ENCODE measurements at regions not wholly inside any gene's neighbourhood (a gene's known extent, or its start where the extent isn't known, plus 50 kb on each side); places are given as distances from the start of the nearest gene placed in this dataset.

DNA sequence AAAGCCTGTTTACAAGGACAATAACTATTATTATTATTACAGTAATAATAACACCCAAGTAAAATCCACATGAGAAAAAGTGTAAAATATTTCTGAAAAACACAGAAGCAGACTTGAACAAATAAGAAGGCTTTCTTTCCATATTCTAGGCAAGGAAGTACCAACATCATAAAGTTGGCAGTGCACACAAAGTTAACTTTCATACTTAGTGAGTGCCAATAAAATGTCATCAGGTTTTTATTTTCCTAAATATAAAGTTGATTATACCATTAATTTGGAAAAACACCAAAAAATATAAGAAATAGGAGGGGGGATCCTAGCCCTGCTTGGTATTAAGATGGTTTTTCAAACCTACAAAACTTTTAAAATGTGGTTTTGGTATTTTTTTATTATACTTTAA, 161.4 kb downstream of the PRELID2 start:
- Histone ChIP-seq H3K9ac (ENCODE audit: insufficient read depth in 1 of 2, low read length in 2 of 2) (no peak overlapping the region), H3K36me3 (ENCODE audit: control insufficient read depth in 4 of 4, insufficient read depth in 4 of 4, low read length in 4 of 4) (no peaks in the 10 kb centered on the region), H3K4me3 (no peak overlapping the region), H3K27me3 (ENCODE audit: control insufficient read depth in 3 of 3, insufficient read depth in 3 of 3, low read length in 2 of 3) (no peaks in the 10 kb centered on the region), H3K27ac (ENCODE audit: low read depth in 1 of 2, low read length in 1 of 2) (no peak overlapping the region), H3K4me1 (ENCODE audit: control insufficient read depth in 5 of 5, insufficient read depth in 5 of 5, low read length in 5 of 5) (peaks cover 0 to 10% (median 0%) of the 10 kb centered on the region in 5 donors), H3K9me3 (ENCODE audit: control insufficient read depth in 4 of 4, insufficient read depth in 3 of 4, low read length in 3 of 4) (no peaks in the 10 kb centered on the region)
- peak in 2 of 3 donors; percentile 54 to 55 for DNase-seq
- no peak for ATAC-seq (ENCODE audit: insufficient read depth, low FRiP score)
- no peak for TF ChIP-seq CTCF (IDR thresholded peaks at IDR 0.05; ENCODE audit: control extremely low read depth, extremely low read depth)

GRCh38 chr5:145668714-145669113, 166.4 kb downstream of the PRELID2 start:
- Histone ChIP-seq H3K4me1 (ENCODE audit: control insufficient read depth in 5 of 5, insufficient read depth in 5 of 5, low read length in 5 of 5) (peaks cover 0 to 9% (median 0%) of the 10 kb centered on the region in 5 donors), H3K36me3 (ENCODE audit: control insufficient read depth in 4 of 4, insufficient read depth in 4 of 4, low read length in 4 of 4) (no peaks in the 10 kb centered on the region), H3K27me3 (ENCODE audit: control insufficient read depth in 3 of 3, insufficient read depth in 3 of 3, low read length in 2 of 3) (no peaks in the 10 kb centered on the region), H3K9me3 (ENCODE audit: control insufficient read depth in 4 of 4, insufficient read depth in 3 of 4, low read length in 3 of 4) (no peaks in the 10 kb centered on the region), H3K4me3 (no peak overlapping the region), H3K27ac (ENCODE audit: low read depth in 1 of 2, low read length in 1 of 2) (no peak overlapping the region), H3K9ac (ENCODE audit: insufficient read depth in 1 of 2, low read length in 2 of 2) (no peak overlapping the region)
- 73 to 82% methylated on average over 3 of the region's 3 CpGs for WGBS, 2 donors
- ATAC-seq (ENCODE audit: insufficient read depth, low FRiP score) (no peak), DNase-seq (no peak)
- TF ChIP-seq CTCF (IDR thresholded peaks at IDR 0.05; ENCODE audit: control extremely low read depth, extremely low read depth) = no peak

DNA sequence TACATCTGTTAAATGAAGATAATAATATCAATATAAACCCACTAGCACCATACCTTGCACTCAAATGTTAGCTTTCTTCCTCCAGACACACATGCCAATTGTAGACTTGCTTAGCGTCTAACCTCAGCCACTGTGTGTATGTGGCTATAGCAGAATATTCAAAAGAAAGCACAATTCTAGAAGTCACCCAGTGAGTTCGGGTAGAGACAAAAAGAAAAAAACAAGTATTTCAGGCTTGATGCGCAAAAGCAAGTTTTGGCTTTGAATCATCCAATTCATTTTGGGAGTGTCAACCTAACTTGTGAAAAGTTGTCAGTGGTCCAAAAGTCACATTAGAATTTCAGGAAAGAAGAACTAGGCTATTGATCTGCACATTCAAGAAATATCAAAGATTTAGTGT, 167.4 kb downstream of the PRELID2 start:
- TF ChIP-seq CTCF (IDR thresholded peaks at IDR 0.05; ENCODE audit: control extremely low read depth, extremely low read depth) = no peak
- 96 to 98% methylated on average over 3 of the region's 3 CpGs for WGBS, 2 donors
- peaks cover 0 to 6% (median 0%) of the 10 kb centered on the region in 5 donors for H3K4me1 ChIP-seq (ENCODE audit: control insufficient read depth in 5 of 5, insufficient read depth in 5 of 5, low read length in 5 of 5)
- ATAC-seq (ENCODE audit: insufficient read depth, low FRiP score) (no peak), DNase-seq (no peak)
- H3K9me3 ChIP-seq (ENCODE audit: control insufficient read depth in 4 of 4, insufficient read depth in 3 of 4, low read length in 3 of 4) = no peaks in the 10 kb centered on the region
- no peaks in the 10 kb centered on the region for H3K27me3 ChIP-seq (ENCODE audit: control insufficient read depth in 3 of 3, insufficient read depth in 3 of 3, low read length in 2 of 3)
- no peaks in the 10 kb centered on the region for H3K36me3 ChIP-seq (ENCODE audit: control insufficient read depth in 4 of 4, insufficient read depth in 4 of 4, low read length in 4 of 4)
- H3K9ac ChIP-seq (ENCODE audit: insufficient read depth in 1 of 2, low read length in 2 of 2) = no peak overlapping the region
- H3K4me3 ChIP-seq = no peak overlapping the region
- no peak overlapping the region for H3K27ac ChIP-seq (ENCODE audit: low read depth in 1 of 2, low read length in 1 of 2)

DNA sequence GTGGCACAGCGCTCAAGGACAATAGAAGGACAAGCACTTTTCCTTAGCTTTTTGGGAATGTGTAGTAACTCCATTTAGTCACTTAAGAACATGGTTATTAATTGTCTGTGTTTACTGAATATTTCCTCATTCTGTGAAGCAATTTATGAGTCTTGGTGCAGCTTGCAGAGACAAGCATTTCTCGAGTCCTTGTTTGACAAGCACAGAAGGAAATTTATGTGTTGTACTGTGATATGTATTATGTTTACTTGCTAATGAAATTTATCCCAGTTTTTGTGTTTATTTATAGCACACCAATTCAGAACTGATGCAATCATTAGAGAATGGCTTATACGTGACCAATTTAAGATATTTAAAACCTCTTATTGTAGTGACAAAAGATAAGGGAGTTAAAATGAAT, 168.6 kb downstream of the PRELID2 start:
- Histone ChIP-seq H3K9ac (ENCODE audit: insufficient read depth in 1 of 2, low read length in 2 of 2) (no peak overlapping the region), H3K4me3 (no peak overlapping the region), H3K9me3 (ENCODE audit: control insufficient read depth in 4 of 4, insufficient read depth in 3 of 4, low read length in 3 of 4) (no peaks in the 10 kb centered on the region), H3K27ac (ENCODE audit: low read depth in 1 of 2, low read length in 1 of 2) (no peak overlapping the region), H3K4me1 (ENCODE audit: control insufficient read depth in 5 of 5, insufficient read depth in 5 of 5, low read length in 5 of 5) (peaks cover 0 to 17% (median 0%) of the 10 kb centered on the region in 5 donors), H3K36me3 (ENCODE audit: control insufficient read depth in 4 of 4, insufficient read depth in 4 of 4, low read length in 4 of 4) (no peaks in the 10 kb centered on the region), H3K27me3 (ENCODE audit: control insufficient read depth in 3 of 3, insufficient read depth in 3 of 3, low read length in 2 of 3) (no peaks in the 10 kb centered on the region)
- DNase-seq (peak in 2 of 3 donors; percentile 7 to 18), ATAC-seq (ENCODE audit: insufficient read depth, low FRiP score) (no peak)
- 69 to 80% methylated on average over 3 of the region's 3 CpGs for WGBS, 2 donors
- TF ChIP-seq CTCF (IDR thresholded peaks at IDR 0.05; ENCODE audit: control extremely low read depth, extremely low read depth) = no peak

Data from lung (tissue), 11 donors.